ENCODE measurements at regions not wholly inside any gene's neighbourhood (a gene's known extent, or its start where the extent isn't known, plus 50 kb on each side); places are given as distances from the start of the nearest gene placed in this dataset.

- DNase-seq (ENCODE audit: low read depth) = no peak
- TF ChIP-seq CTCF (conservative IDR thresholded peaks at IDR 0.05; ENCODE audit: control insufficient read depth, insufficient read depth, low read depth, low read length) = no peak
- no peak overlapping the region for H3K4me3 ChIP-seq (ENCODE audit: control insufficient read depth, low read depth, low read length)
These were observed 993.9 kb upstream of the POU3F3 start for GRCh38 chr2:103860016-103860415.

- DNase-seq (ENCODE audit: low read depth) = no peak
- TF ChIP-seq CTCF (conservative IDR thresholded peaks at IDR 0.05; ENCODE audit: control insufficient read depth, insufficient read depth, low read depth, low read length) = no peak
- no peak overlapping the region for H3K4me3 ChIP-seq (ENCODE audit: control insufficient read depth, low read depth, low read length)
These were observed 985.5 kb upstream of the POU3F3 start for GRCh38 chr2:103868396-103868795.

- no peak overlapping the region for H3K4me3 ChIP-seq (ENCODE audit: control insufficient read depth, low read depth, low read length)
- no peak for DNase-seq (ENCODE audit: low read depth)
- no peak for TF ChIP-seq CTCF (conservative IDR thresholded peaks at IDR 0.05; ENCODE audit: control insufficient read depth, insufficient read depth, low read depth, low read length)
These were observed 980.1 kb upstream of the POU3F3 start for GRCh38 chr2:103873716-103874351.

GRCh38 chr2:103875131-103875530 is 978.8 kb upstream of the POU3F3 start:
- H3K4me3 ChIP-seq (ENCODE audit: control insufficient read depth, low read depth, low read length) = no peak overlapping the region
- TF ChIP-seq CTCF (conservative IDR thresholded peaks at IDR 0.05; ENCODE audit: control insufficient read depth, insufficient read depth, low read depth, low read length) = no peak
- no peak for DNase-seq (ENCODE audit: low read depth)

GRCh38 chr2:103875531-103875930 is 978.4 kb upstream of the POU3F3 start:
- no peak for TF ChIP-seq CTCF (conservative IDR thresholded peaks at IDR 0.05; ENCODE audit: control insufficient read depth, insufficient read depth, low read depth, low read length)
- no peak overlapping the region for H3K4me3 ChIP-seq (ENCODE audit: control insufficient read depth, low read depth, low read length)
- DNase-seq (ENCODE audit: low read depth) = no peak

- DNase-seq (ENCODE audit: low read depth) = no peak
- H3K4me3 ChIP-seq (ENCODE audit: control insufficient read depth, low read depth, low read length) = no peak overlapping the region
- TF ChIP-seq CTCF (conservative IDR thresholded peaks at IDR 0.05; ENCODE audit: control insufficient read depth, insufficient read depth, low read depth, low read length) = no peak
These were observed 977.3 kb upstream of the POU3F3 start for GRCh38 chr2:103876611-103877010.

- no peak for TF ChIP-seq CTCF (conservative IDR thresholded peaks at IDR 0.05; ENCODE audit: control insufficient read depth, insufficient read depth, low read depth, low read length)
- H3K4me3 ChIP-seq (ENCODE audit: control insufficient read depth, low read depth, low read length) = no peak overlapping the region
These were observed 974.8 kb upstream of the POU3F3 start for GRCh38 chr2:103879101-103879500.

More at GRCh38 chr2:103879101-103879500, 974.8 kb upstream of the POU3F3 start:
- DNase-seq (ENCODE audit: low read depth) = no peak
